Adrenal gland (tissue), 9 donors: ENCODE measurements at regions not wholly inside any gene's neighbourhood (a gene's known extent, or its start where the extent isn't known, plus 50 kb on each side); places are given as distances from the start of the nearest gene placed in this dataset.

Source experiments
- DNase-seq, 7 donors: peaks; one replicate each; pipeline ENCODE4 v3.0.0-alpha.2; 2019 to 2020
- H3K27ac ChIP-seq, 5 donors: fragments of 200-600 bp; sonication (generic) in 4 of 5; 1 replicate in 3 of 5; 2 replicates in 2 of 5; pipeline versions ENCODE4 v1.5.1 to v1.8.0; 2016 to 2020; ENCODE audit warnings: mild to moderate bottlenecking in 1 of 5
- H3K27me3 ChIP-seq: fragments of 200-600 bp; 2 replicates; pipeline ENCODE4 v1.8.0; 2021
- H3K36me3 ChIP-seq, 2 donors: fragments of 200-600 bp; replicated peaks in 1 of 2; 1 replicate in 1 of 2; 2 replicates in 1 of 2; pipeline versions ENCODE4 v1.5.1 to v1.8.0; 2018 to 2022
- H3K4me1 ChIP-seq, 2 donors: fragments of 200-600 bp; replicated peaks in 1 of 2; 1 replicate in 1 of 2; 2 replicates in 1 of 2; pipeline versions ENCODE4 v1.5.1 to v1.8.0; 2018 to 2021
- H3K4me3 ChIP-seq, 4 donors: fragments of 200-600 bp; sonication (generic) in 3 of 4; one replicate each; pipeline ENCODE4 v1.5.1; 2016 to 2018
- H3K9me3 ChIP-seq, 3 donors: fragments of 200-600 bp; sonication (generic) in 1 of 3; replicated peaks in 1 of 3; 1 replicate in 2 of 3; 2 replicates in 1 of 3; pipeline versions ENCODE4 v1.5.1 to v1.8.0; 2016 to 2021
- POLR2A ChIP-seq, 2 donors: fragments of 450-650 bp; IDR thresholded peaks; one replicate each; pipeline ENCODE4 v1.6.1; 2017; ENCODE audit warnings: antibody characterized with exemption in 2 of 2, mild to moderate bottlenecking in 2 of 2, moderate library complexity in 1 of 2
- WGBS, 4 donors: extraction: QIAGEN DNeasy Blood & Tissue Kit in 2 of 4; methylation state at CpG; one replicate each; pipeline versions ENCODE4 v1.1.5 to v1.1.7; 2013 to 2017; 5-methylcytosine and 5-hydroxymethylcytosine counted together
- intact Hi-C, 2 donors: fragments of 100-400 bp; cut with DNase I; formaldehyde crosslinking; loops; one replicate each; pipeline versions ENCODE4 v1.14.1 to v1.15.0; 2022 to 2023
- TF ChIP-seq, protein P1 (sequence below), 6 experiments: fragments of 450-650 bp in 4 of 6; fragments of 200-600 bp in 2 of 6; sonication (generic) in 1 of 6; IDR thresholded peaks; 1 replicate in 5 of 6; 2 replicates in 1 of 6; pipeline versions ENCODE4 v1.5.1 to v1.8.0; 2016 to 2021; ENCODE audit warnings: antibody characterized with exemption in 6 of 6, mild to moderate bottlenecking in 2 of 6, moderate library complexity in 1 of 6
- donor health status: healthy with polysubstance abuse.
- donor health status: Bipolar disorder and iron deficiency.
- donor health status: DM: yes; HTN: yes; CAD: no.
- donor health status: DM: no; HTN: no; CAD: no.
- donor health status: DM: no; HTN: no; CAD: no.

GRCh38 chr2:6442252-6442985, 423.3 kb downstream of the CMPK2 start:
- H3K36me3 ChIP-seq = no peaks in the 10 kb centered on the region
- no peak overlapping the region for H3K27ac ChIP-seq
- 52 to 66% (median 59%) methylated on average over 3 of the region's 3 CpGs for WGBS, 4 donors
- no peak for TF ChIP-seq POLR2A (IDR thresholded peaks at IDR 0.05)
- TF ChIP-seq, protein P1, sequence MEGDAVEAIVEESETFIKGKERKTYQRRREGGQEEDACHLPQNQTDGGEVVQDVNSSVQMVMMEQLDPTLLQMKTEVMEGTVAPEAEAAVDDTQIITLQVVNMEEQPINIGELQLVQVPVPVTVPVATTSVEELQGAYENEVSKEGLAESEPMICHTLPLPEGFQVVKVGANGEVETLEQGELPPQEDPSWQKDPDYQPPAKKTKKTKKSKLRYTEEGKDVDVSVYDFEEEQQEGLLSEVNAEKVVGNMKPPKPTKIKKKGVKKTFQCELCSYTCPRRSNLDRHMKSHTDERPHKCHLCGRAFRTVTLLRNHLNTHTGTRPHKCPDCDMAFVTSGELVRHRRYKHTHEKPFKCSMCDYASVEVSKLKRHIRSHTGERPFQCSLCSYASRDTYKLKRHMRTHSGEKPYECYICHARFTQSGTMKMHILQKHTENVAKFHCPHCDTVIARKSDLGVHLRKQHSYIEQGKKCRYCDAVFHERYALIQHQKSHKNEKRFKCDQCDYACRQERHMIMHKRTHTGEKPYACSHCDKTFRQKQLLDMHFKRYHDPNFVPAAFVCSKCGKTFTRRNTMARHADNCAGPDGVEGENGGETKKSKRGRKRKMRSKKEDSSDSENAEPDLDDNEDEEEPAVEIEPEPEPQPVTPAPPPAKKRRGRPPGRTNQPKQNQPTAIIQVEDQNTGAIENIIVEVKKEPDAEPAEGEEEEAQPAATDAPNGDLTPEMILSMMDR (IDR thresholded peaks at IDR 0.05) = no peak
- H3K27me3 ChIP-seq = no peaks in the 10 kb centered on the region
- no peak overlapping the region for H3K4me3 ChIP-seq
- no peaks in the 10 kb centered on the region for H3K9me3 ChIP-seq
- no peaks in the 10 kb centered on the region for H3K4me1 ChIP-seq
- intact Hi-C loops = no loop called here
- no peak for DNase-seq

DNA sequence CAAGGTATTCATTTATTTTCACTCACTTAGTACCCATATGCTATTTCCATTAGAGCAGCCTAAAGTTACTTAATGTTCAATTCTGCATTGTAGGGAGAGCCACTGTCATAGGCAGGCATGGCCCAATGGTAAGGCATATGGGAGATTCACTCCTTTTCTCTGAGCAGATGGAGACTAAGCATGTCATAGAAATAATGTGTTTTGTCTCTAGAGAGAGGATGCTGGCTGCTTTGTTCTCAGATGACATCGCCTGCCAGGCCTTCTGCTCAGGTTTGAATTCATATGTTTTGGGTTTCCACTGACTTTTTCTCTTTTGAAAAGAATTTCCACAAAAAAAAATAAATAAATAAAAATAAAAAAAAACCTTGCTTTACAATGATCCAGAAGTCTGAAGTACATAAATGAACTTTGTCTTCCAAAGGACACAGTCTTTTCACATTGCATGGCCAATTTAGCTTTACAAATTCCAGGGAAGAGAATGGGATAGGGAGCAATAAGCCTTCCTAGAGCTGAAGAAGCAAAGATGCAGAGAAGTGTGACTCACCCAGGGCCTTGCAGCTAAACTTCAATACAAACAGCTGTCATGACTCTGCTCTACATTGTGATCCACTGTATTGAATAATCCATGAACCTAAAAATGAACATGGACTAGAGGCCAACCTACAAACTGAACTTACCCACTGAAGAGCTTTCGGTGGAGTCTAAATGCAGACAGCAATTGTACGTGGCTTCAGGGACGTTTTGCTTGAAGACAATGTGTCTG, 422.5 kb downstream of the CMPK2 start:
- Histone ChIP-seq H3K9me3 (no peaks in the 10 kb centered on the region), H3K27me3 (no peaks in the 10 kb centered on the region), H3K4me3 (no peak overlapping the region), H3K4me1 (no peaks in the 10 kb centered on the region), H3K36me3 (no peaks in the 10 kb centered on the region), H3K27ac (no peak overlapping the region)
- no peak for DNase-seq
- TF ChIP-seq POLR2A (IDR thresholded peaks at IDR 0.05) = no peak
- TF ChIP-seq, protein P1 (IDR thresholded peaks at IDR 0.05) = no peak
- intact Hi-C loops = no loop called here
- 67 to 90% (median 78%) methylated on average over 4 of the region's 4 CpGs for WGBS, 4 donors

- WGBS, 4 donors = 72 to 89% (median 83%) methylated on average over 2 of the region's 2 CpGs
- Histone ChIP-seq H3K4me3 (no peak overlapping the region), H3K4me1 (no peaks in the 10 kb centered on the region), H3K27ac (no peak overlapping the region), H3K9me3 (no peaks in the 10 kb centered on the region), H3K36me3 (no peaks in the 10 kb centered on the region), H3K27me3 (no peaks in the 10 kb centered on the region)
- DNase-seq = no peak
- intact Hi-C loops = no loop called here
- TF ChIP-seq, protein P1 (IDR thresholded peaks at IDR 0.05) = no peak
- TF ChIP-seq POLR2A (IDR thresholded peaks at IDR 0.05) = no peak
Observed at GRCh38 chr2:6444514-6444913, 421.2 kb downstream of the CMPK2 start.

- H3K36me3 ChIP-seq = no peaks in the 10 kb centered on the region
- no peaks in the 10 kb centered on the region for H3K27me3 ChIP-seq
- no peak overlapping the region for H3K4me3 ChIP-seq
- no peak for DNase-seq
- no peak overlapping the region for H3K27ac ChIP-seq
- H3K4me1 ChIP-seq = no peaks in the 10 kb centered on the region
- 63 to 88% (median 81%) methylated on average over 2 to 3 of the region's 3 CpGs for WGBS, 4 donors
- intact Hi-C loops = no loop called here
- TF ChIP-seq POLR2A (IDR thresholded peaks at IDR 0.05) = no peak
- TF ChIP-seq, protein P1 (IDR thresholded peaks at IDR 0.05) = no peak
- H3K9me3 ChIP-seq = no peaks in the 10 kb centered on the region
Observed at GRCh38 chr2:6445156-6445555, 420.6 kb downstream of the CMPK2 start.
